ENCODE measurements at regions not wholly inside any gene's neighbourhood (a gene's known extent, or its start where the extent isn't known, plus 50 kb on each side); places are given as distances from the start of the nearest gene placed in this dataset.

DNA sequence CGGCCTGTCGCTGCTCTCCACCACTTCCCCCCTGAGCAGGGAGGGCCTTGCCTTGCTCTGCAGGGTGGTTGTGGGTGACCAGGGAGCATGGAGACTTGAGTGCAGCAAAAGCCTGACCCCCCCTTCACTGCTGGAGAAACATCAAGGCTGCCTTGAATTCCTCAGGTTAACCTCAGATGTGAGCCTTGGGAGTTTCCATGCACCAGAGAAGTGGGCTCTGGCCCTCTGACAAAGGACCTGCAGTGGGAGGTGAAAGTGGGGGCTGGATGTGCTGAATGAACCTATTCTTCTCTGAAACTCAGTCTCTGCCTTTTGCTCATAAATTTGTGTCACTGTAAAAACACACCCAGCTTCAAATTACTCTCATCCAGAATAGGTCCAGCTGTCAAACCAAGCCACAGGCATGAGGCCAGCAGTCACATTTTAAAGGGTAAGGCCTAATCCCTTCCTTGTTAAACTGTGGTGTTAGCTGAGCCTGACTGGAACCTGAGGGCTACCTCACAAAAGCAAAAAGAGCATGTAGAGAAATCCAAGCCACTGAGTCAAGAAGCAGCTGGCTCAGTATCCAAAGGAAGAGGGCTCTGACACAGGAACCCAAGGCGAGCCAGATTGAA lies 356.8 kb downstream of the CCSER2 start:
- TF ChIP-seq, protein P1, sequence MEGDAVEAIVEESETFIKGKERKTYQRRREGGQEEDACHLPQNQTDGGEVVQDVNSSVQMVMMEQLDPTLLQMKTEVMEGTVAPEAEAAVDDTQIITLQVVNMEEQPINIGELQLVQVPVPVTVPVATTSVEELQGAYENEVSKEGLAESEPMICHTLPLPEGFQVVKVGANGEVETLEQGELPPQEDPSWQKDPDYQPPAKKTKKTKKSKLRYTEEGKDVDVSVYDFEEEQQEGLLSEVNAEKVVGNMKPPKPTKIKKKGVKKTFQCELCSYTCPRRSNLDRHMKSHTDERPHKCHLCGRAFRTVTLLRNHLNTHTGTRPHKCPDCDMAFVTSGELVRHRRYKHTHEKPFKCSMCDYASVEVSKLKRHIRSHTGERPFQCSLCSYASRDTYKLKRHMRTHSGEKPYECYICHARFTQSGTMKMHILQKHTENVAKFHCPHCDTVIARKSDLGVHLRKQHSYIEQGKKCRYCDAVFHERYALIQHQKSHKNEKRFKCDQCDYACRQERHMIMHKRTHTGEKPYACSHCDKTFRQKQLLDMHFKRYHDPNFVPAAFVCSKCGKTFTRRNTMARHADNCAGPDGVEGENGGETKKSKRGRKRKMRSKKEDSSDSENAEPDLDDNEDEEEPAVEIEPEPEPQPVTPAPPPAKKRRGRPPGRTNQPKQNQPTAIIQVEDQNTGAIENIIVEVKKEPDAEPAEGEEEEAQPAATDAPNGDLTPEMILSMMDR (IDR thresholded peaks at IDR 0.05; ENCODE audit: insufficient read depth, low read depth, low read length), result no peak
- ChIA-PET POLR2A (no interaction called here), CTCF (no interaction called here)
- Histone ChIP-seq H3K4me3 (ENCODE audit: low read depth, low read length) (no peak overlapping the region), H3K36me3 (ENCODE audit: control insufficient read depth, insufficient read depth, low read length) (no peaks in the 10 kb centered on the region), H3K27me3 (ENCODE audit: control insufficient read depth, insufficient read depth, low read length) (no peaks in the 10 kb centered on the region)
- no peak for DNase-seq (ENCODE audit: low read depth)

DNA sequence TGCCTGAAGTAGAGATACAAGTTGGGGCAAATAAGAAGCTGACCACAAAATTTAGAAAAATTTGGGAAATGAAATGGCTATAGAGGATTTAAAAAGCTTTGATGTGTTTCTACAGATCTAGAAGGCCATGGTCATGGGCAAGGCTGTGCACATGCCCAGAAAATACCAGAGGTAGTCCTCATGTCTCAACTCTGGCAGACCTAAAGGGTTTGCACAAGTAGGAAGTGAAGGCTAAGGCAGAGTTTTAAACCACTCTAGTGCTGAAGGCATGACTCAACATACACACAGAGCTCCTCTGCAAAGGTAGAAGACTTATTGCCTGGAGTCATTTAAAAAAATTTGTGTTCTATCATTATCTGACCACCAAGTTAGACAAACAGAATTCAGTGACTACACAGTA lies 364.6 kb downstream of the CCSER2 start:
- H3K36me3 ChIP-seq (ENCODE audit: control insufficient read depth, insufficient read depth, low read length), result no peaks in the 10 kb centered on the region
- CTCF ChIA-PET, result no interaction called here
- no peak for DNase-seq (ENCODE audit: low read depth)
- H3K4me3 ChIP-seq (ENCODE audit: low read depth, low read length), result no peak overlapping the region
- TF ChIP-seq, protein P1 (IDR thresholded peaks at IDR 0.05; ENCODE audit: insufficient read depth, low read depth, low read length), result no peak
- POLR2A ChIA-PET, result no interaction called here
- no peaks in the 10 kb centered on the region for H3K27me3 ChIP-seq (ENCODE audit: control insufficient read depth, insufficient read depth, low read length)

DNA sequence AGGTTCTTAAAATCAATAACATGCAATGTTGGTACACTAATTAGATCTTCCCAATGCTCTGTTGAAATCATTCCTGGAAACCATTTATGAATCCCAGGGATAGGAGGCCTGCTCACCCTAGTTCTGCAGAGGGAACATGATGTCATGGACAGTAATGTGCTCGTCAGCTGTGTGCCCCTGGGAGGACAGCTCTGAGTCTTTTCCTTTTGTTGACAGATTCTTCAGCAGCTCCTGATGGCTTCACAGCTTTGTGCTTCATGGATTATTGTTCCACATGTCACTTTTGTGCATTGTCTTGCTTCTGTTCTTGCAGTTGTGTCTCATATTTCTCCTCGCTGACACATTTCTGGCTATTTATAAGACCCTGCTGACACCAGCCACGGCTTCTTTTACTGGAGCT lies 367.5 kb downstream of the CCSER2 start:
- ChIA-PET POLR2A (no interaction called here), CTCF (interaction anchor here (1.2 kb wide), 1 partner anchor 156 kb away, joined by 3 read pairs; no protein-coding TSS in a partner anchor)
- Histone ChIP-seq H3K36me3 (ENCODE audit: control insufficient read depth, insufficient read depth, low read length) (no peaks in the 10 kb centered on the region), H3K27me3 (ENCODE audit: control insufficient read depth, insufficient read depth, low read length) (no peaks in the 10 kb centered on the region), H3K4me3 (ENCODE audit: low read depth, low read length) (no peak overlapping the region)
- TF ChIP-seq, protein P1 (IDR thresholded peaks at IDR 0.05; ENCODE audit: insufficient read depth, low read depth, low read length), result no peak
- no peak for DNase-seq (ENCODE audit: low read depth)

DNA sequence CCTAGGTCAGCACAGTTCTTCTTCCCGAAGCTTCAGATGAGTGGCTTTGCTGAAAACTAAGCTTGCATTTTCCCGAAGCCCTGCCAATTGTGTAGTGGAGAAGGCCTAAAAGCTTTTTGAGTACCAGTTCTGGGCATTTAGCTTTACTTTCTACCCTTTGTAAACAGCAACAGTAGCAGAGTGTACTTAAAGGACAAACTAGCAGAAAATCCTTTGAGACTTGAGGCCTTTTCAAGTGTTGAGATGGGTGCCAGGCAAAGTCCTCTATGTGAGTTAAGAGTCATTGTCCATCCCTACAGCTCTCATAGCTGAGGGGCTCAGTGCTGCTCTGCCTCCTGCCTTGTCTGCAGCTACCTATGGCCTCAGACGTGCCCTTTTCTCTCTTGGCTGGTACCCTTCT lies 368.2 kb downstream of the CCSER2 start:
- TF ChIP-seq, protein P1 (IDR thresholded peaks at IDR 0.05; ENCODE audit: insufficient read depth, low read depth, low read length), result no peak

DNA sequence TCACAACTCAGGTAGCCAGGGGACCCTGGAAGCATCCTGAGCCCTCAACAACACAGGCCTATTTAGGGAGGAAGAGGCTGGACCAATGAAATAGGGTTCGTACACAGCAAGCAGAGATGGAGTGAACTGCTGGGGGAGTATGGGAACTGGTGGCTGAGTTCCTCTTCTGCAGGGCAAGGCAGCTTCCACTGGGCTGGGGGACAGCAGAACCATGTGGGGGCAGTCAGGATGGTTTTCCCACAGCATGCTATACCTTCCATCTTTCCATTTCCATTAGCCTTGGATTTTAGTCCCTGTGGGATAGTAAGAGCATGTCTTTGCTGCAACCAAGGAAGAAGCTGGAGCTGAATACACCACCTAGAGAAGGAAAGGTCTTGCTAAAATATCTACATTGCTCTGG lies 370.6 kb downstream of the CCSER2 start:
- H3K36me3 ChIP-seq (ENCODE audit: control insufficient read depth, insufficient read depth, low read length), result no peaks in the 10 kb centered on the region
- H3K4me3 ChIP-seq (ENCODE audit: low read depth, low read length), result no peak overlapping the region
- POLR2A ChIA-PET, result no interaction called here
- TF ChIP-seq, protein P1 (IDR thresholded peaks at IDR 0.05; ENCODE audit: insufficient read depth, low read depth, low read length), result no peak
- no peaks in the 10 kb centered on the region for H3K27me3 ChIP-seq (ENCODE audit: control insufficient read depth, insufficient read depth, low read length)
- CTCF ChIA-PET, result no interaction called here
- no peak for DNase-seq (ENCODE audit: low read depth)

More for the DNA sequence above, 368.2 kb downstream of the CCSER2 start:
- DNase-seq (ENCODE audit: low read depth), result no peak
- ChIA-PET CTCF (interaction anchor here (1.2 kb wide), 1 partner anchor 156 kb away, joined by 3 read pairs; no protein-coding TSS in a partner anchor), POLR2A (no interaction called here)
- H3K4me3 ChIP-seq (ENCODE audit: low read depth, low read length), result no peak overlapping the region
- H3K36me3 ChIP-seq (ENCODE audit: control insufficient read depth, insufficient read depth, low read length), result no peaks in the 10 kb centered on the region
- H3K27me3 ChIP-seq (ENCODE audit: control insufficient read depth, insufficient read depth, low read length), result no peaks in the 10 kb centered on the region
